Caco-2 (cell line): ENCODE measurements at regions not wholly inside any gene's neighbourhood (a gene's known extent, or its start where the extent isn't known, plus 50 kb on each side); places are given as distances from the start of the nearest gene placed in this dataset.
"Not testable (repeated sequence)": the region's sequence is repeated elsewhere in the genome, so short reads cannot be mapped to it uniquely, and the experiment has no call there.

Experiments
- BruUV-seq: library from RNA; stranded (reverse); fragments of 400-500 nt; replicated peaks from 2 replicates; lab custom pipeline; 2021; lab: Mats Ljungman, UMichigan
- CTCF ChIA-PET: fragments of 300-600 bp; sonication (Branson Sonifier 250); formaldehyde crosslinking; loops from one replicate; lab custom pipeline; 2022; ENCODE audit warnings: antibody characterized with exemption; lab: Charles Lee
- POLR2A ChIA-PET: fragments of 300-600 bp; sonication (Branson Sonifier 250); formaldehyde crosslinking; loops from one replicate; lab custom pipeline; 2022; ENCODE audit warnings: antibody characterized with exemption; lab: Charles Lee
- DNase-seq, 2 experiments: peaks; one replicate each; pipeline versions ENCODE4 v3.0.0 to v3.0.0-alpha.2; 2020 to 2022
- H3K27me3 ChIP-seq: replicated peaks from 2 replicates; pipeline ENCODE4 v1.6.0; 2011; ENCODE audit warnings: low read length; ENCODE audit not compliant: control insufficient read depth, insufficient read depth
- H3K36me3 ChIP-seq: 2 replicates; pipeline ENCODE4 v1.5.1; 2011; ENCODE audit warnings: low read length; ENCODE audit not compliant: control insufficient read depth, insufficient read depth
- H3K4me1 ChIP-seq: fragments of 250-450 bp; sonication (Bioruptor Pico); 2 replicates; pipeline ENCODE4 v1.5.1; 2020; ENCODE audit warnings: mild to moderate bottlenecking
- H3K4me3 ChIP-seq: 2 replicates; pipeline ENCODE4 v1.5.1; 2011; ENCODE audit warnings: low read depth, mild to moderate bottlenecking, control low read depth, low read length
- H3K9me3 ChIP-seq: fragments of 250-450 bp; sonication (Bioruptor Pico); 2 replicates; pipeline ENCODE4 v1.5.1; 2020; ENCODE audit warnings: mild to moderate bottlenecking, moderate library complexity
- H3K27ac Mint-ChIP-seq: one replicate; pipeline ENCODE4 v1.8.0; 2022; ENCODE audit warnings: mixed read lengths; ENCODE audit not compliant: unreplicated experiment
- H3K27me3 Mint-ChIP-seq: one replicate; pipeline ENCODE4 v1.8.0; 2022; ENCODE audit warnings: mixed read lengths; ENCODE audit not compliant: insufficient read depth, unreplicated experiment
- H3K36me3 Mint-ChIP-seq: one replicate; pipeline ENCODE4 v1.8.0; 2022; ENCODE audit warnings: mild to moderate bottlenecking, mixed read lengths; ENCODE audit not compliant: insufficient read depth, unreplicated experiment
- H3K4me1 Mint-ChIP-seq: one replicate; pipeline ENCODE4 v1.8.0; 2022; ENCODE audit warnings: low read depth, mixed read lengths; ENCODE audit not compliant: unreplicated experiment
- H3K4me3 Mint-ChIP-seq: one replicate; pipeline ENCODE4 v1.8.0; 2022; ENCODE audit warnings: mild to moderate bottlenecking, moderate library complexity, mixed read lengths; ENCODE audit not compliant: unreplicated experiment
- H3K9me3 Mint-ChIP-seq: one replicate; pipeline ENCODE4 v1.8.0; 2022; ENCODE audit warnings: mixed read lengths; ENCODE audit not compliant: unreplicated experiment
- intact Hi-C: fragments of 100-400 bp; cut with micrococcal nuclease; formaldehyde crosslinking; loops from one replicate; pipeline ENCODE4 v1.10.0; 2022; ENCODE audit not compliant: unreplicated experiment
- TF ChIP-seq, protein P1 (sequence below), 2 experiments: fragments of 200-600 bp in 1 of 2; IDR thresholded peaks; 1 replicate in 1 of 2; 2 replicates in 1 of 2; pipeline versions ENCODE4 v1.5.1 to v1.8.0; 2011 to 2022; ENCODE audit warnings: antibody characterized with exemption in 1 of 2, control low read depth in 1 of 2, inconsistent platforms in 1 of 2, low read depth in 1 of 2, low read length in 1 of 2, mild to moderate bottlenecking in 1 of 2, moderate library complexity in 1 of 2; ENCODE audit not compliant: insufficient read depth in 1 of 2, severe bottlenecking in 1 of 2, unreplicated experiment in 1 of 2

DNA sequence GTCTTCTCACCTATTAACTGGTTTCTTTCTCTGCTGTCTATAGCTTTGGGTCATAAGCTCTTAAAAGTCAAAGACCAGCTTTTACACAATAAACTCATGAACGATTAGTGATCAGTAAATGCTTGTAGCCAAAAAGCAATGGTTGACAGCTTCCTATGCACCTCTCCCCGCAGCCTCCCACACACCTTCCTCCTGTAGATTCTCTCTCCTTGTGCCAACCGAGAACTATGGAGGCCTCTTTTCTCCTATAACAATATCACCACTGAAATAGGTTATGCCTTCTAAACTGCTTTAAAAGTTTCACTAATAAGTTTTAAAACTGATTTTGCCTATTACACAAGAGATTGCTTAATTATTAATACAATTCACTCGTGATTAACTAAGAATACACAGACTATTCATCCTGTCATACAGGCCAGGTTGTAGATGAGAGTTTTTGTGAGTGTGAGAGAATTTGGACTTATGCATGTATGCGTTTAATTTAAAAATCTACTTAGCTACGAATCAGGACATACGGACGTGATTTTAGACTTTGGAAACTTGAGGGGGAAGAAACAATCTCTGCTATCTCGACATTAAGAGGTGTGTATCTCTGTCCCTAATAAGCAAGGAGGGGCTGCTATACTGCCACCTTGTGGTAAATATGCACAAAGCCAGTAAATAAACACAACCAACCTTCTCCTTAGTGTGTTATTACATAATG is 229.1 kb upstream of the RBBP8 start:
- ChIA-PET CTCF (no interaction called here), POLR2A (no interaction called here)
- Mint-ChIP-seq H3K9me3 (peaks cover 10% of the 10 kb centered on the region), H3K4me1 (peaks cover 13% of the 10 kb centered on the region), H3K27ac (no peak overlapping the region), H3K4me3 (no peak overlapping the region), H3K36me3 (no peaks in the 10 kb centered on the region), H3K27me3 (no peaks in the 10 kb centered on the region)
- Histone ChIP-seq H3K4me1 (peaks cover 12% of the 10 kb centered on the region; the same call in 1 of the 2 replicates), H3K27me3 (no peaks in the 10 kb centered on the region), H3K9me3 (no peaks in the 10 kb centered on the region; the same call in 1 of the 2 replicates), H3K4me3 (no peak overlapping the region), H3K36me3 (no peaks in the 10 kb centered on the region)
- no TSS peak for BruUV-seq
- intact Hi-C loops = loop anchor here (10.0 kb wide), 1 partner anchor 99 kb away; no protein-coding TSS in a partner anchor
- TF ChIP-seq, protein P1, sequence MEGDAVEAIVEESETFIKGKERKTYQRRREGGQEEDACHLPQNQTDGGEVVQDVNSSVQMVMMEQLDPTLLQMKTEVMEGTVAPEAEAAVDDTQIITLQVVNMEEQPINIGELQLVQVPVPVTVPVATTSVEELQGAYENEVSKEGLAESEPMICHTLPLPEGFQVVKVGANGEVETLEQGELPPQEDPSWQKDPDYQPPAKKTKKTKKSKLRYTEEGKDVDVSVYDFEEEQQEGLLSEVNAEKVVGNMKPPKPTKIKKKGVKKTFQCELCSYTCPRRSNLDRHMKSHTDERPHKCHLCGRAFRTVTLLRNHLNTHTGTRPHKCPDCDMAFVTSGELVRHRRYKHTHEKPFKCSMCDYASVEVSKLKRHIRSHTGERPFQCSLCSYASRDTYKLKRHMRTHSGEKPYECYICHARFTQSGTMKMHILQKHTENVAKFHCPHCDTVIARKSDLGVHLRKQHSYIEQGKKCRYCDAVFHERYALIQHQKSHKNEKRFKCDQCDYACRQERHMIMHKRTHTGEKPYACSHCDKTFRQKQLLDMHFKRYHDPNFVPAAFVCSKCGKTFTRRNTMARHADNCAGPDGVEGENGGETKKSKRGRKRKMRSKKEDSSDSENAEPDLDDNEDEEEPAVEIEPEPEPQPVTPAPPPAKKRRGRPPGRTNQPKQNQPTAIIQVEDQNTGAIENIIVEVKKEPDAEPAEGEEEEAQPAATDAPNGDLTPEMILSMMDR (IDR thresholded peaks at IDR 0.05; ENCODE audit: insufficient read depth in 1 of 2, low read depth in 1 of 2, low read length in 1 of 2, severe bottlenecking in 1 of 2, unreplicated experiment in 1 of 2) = peak; percentile 60 to 63
- peak in 1 of 2 experiments; percentile 56 for DNase-seq

GRCh38 chr18:22704586-22704918 is 228.6 kb upstream of the RBBP8 start:
- Histone ChIP-seq H3K4me3 (no peak overlapping the region), H3K4me1 (peaks cover 9% of the 10 kb centered on the region; the same call in 1 of the 2 replicates), H3K9me3 (no peaks in the 10 kb centered on the region; the same call in 1 of the 2 replicates), H3K27me3 (no peaks in the 10 kb centered on the region), H3K36me3 (no peaks in the 10 kb centered on the region)
- TF ChIP-seq, protein P1 (IDR thresholded peaks at IDR 0.05; ENCODE audit: insufficient read depth in 1 of 2, low read depth in 1 of 2, low read length in 1 of 2, severe bottlenecking in 1 of 2, unreplicated experiment in 1 of 2) = no peak
- DNase-seq = no peak
- CTCF ChIA-PET = no interaction called here
- Mint-ChIP-seq H3K27ac (no peak overlapping the region), H3K36me3 (no peaks in the 10 kb centered on the region), H3K4me1 (peaks cover 13% of the 10 kb centered on the region), H3K4me3 (no peak overlapping the region), H3K9me3 (peaks cover 8% of the 10 kb centered on the region), H3K27me3 (no peaks in the 10 kb centered on the region)
- no TSS peak for BruUV-seq
- intact Hi-C loops = loop anchor here (10.0 kb wide), 1 partner anchor 100 kb away; no protein-coding TSS in a partner anchor
- POLR2A ChIA-PET = no interaction called here

- Histone ChIP-seq H3K27me3 (no peaks in the 10 kb centered on the region), H3K36me3 (no peaks in the 10 kb centered on the region), H3K4me3 (no peak overlapping the region), H3K9me3 (no peaks in the 10 kb centered on the region), H3K4me1 (peaks cover 7% of the 10 kb centered on the region)
- H3K4me3 Mint-ChIP-seq = no peak overlapping the region
- H3K4me1 Mint-ChIP-seq = peaks cover 6% of the 10 kb centered on the region
- ChIA-PET POLR2A (no interaction called here), CTCF (interaction anchor here (0.6 kb wide), 1 partner anchor 318 kb away, joined by 6 read pairs; no protein-coding TSS in a partner anchor)
- H3K27me3 Mint-ChIP-seq = no peaks in the 10 kb centered on the region
- no peak for DNase-seq
- intact Hi-C loops = loop anchor here (10.0 kb wide), 1 partner anchor 101 kb away; no protein-coding TSS in a partner anchor
- no peaks in the 10 kb centered on the region for H3K36me3 Mint-ChIP-seq
- BruUV-seq = no TSS peak
- H3K27ac Mint-ChIP-seq = no peak overlapping the region
- H3K9me3 Mint-ChIP-seq = peaks cover under 1% of the 10 kb centered on the region
- TF ChIP-seq, protein P1 (IDR thresholded peaks at IDR 0.05; ENCODE audit: insufficient read depth in 1 of 2, low read depth in 1 of 2, low read length in 1 of 2, severe bottlenecking in 1 of 2, unreplicated experiment in 1 of 2) = no peak
Measured at GRCh38 chr18:22705328-22705727, 227.8 kb upstream of the RBBP8 start.

- H3K36me3 Mint-ChIP-seq, H3K27me3 Mint-ChIP-seq, H3K4me3 Mint-ChIP-seq, H3K4me1 Mint-ChIP-seq, H3K27me3 ChIP-seq, BruUV-seq, H3K4me3 ChIP-seq, H3K9me3 Mint-ChIP-seq, POLR2A ChIA-PET, H3K9me3 ChIP-seq, CTCF ChIA-PET, H3K36me3 ChIP-seq, H3K27ac Mint-ChIP-seq, DNase-seq: not testable (repeated sequence)
- intact Hi-C loops = loop anchor here (10.0 kb wide), 1 partner anchor 101 kb away; no protein-coding TSS in a partner anchor
- peaks cover 11% of the 10 kb centered on the region for H3K4me1 ChIP-seq
Measured at GRCh38 chr18:22706025-22706424, 227.1 kb upstream of the RBBP8 start.
